GM19467 (cell line): ENCODE measurements at regions not wholly inside any gene's neighbourhood (a gene's known extent, or its start where the extent isn't known, plus 50 kb on each side); places are given as distances from the start of the nearest gene placed in this dataset.

ENCODE experiments used
- ATAC-seq: cut with Tn5 transposase; IDR thresholded peaks from one replicate; pipeline ENCODE4 v1.9.1; 2021; ENCODE audit warnings: mild to moderate bottlenecking, moderate library complexity; ENCODE audit not compliant: unreplicated experiment

- no peak for ATAC-seq
Observed at GRCh38 chr12:98372340-98373024, 142.9 kb upstream of the TMPO start.

GRCh38 chr12:98373025-98373554 lies 142.3 kb upstream of the TMPO start:
- no peak for ATAC-seq

DNA sequence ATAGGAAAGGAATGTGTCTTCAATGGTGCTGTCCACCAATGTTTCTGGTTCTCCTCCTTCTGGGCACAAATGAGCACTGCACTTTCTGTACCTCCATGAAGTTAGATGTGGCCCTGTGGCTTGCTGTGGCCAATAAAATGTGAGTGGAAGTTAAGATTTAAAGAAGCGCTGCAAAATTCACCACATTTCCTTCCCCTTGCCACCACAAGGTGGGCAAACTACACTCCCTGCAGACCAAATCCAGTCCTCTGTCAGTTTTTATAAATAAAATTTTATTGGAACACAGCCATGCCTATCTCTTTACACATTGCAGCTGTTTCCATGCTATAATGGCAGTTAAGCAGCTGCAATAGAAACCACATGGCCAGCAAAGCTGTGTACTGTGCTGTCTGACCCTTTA lies 141.4 kb upstream of the TMPO start:
- no peak for ATAC-seq

- ATAC-seq, result no peak
Observed at GRCh38 chr12:98379106-98379505, 136.3 kb upstream of the TMPO start.

DNA sequence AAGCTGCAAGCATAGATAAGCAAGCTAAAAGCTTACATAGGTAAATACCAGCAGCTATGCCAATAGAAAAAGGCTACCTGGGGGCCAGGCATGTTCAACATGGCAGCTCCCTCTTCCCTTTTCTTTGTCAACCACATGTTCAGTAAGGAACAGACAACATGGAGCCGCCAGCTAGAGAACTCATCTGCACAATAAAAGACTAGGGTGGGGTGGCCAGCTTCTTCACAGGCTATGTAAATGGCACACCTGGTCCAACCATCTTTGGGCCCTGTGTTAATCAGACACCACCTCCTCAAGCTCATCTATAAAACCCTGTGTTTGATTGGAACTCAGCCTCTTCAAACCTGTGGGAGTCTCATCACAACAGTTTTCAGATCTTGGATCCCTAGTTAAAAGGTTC lies 129.7 kb upstream of the TMPO start:
- no peak for ATAC-seq

DNA sequence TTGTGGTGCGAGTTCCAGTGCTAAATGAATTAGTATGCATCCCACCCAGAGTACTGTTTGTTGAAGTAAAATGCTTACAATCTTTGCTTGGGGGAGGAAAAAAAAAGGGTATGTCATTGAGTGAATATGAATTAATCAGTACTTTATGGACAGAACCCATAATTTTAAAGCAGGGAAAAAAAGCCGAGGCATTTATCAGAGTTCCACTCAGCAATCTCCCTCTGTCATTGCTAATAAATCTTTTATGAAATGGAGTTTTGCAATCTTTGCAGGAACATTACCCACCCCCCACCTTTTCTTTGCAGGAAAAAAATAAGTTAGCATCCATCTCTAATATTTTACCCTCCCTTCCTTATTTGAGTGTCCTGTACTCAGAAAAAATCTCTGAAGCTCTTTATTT lies 127.9 kb upstream of the TMPO start:
- ATAC-seq, result no peak

GRCh38 chr12:98388126-98388525 lies 127.3 kb upstream of the TMPO start:
- no peak for ATAC-seq

- ATAC-seq, result no peak
Observed at GRCh38 chr12:98389593-98389992, 125.8 kb upstream of the TMPO start.

- peak; percentile 87 for ATAC-seq
Observed at GRCh38 chr12:98397323-98398105, 117.9 kb upstream of the TMPO start.

- no peak for ATAC-seq
Observed at GRCh38 chr12:98399532-98399931, 115.9 kb upstream of the TMPO start.

DNA sequence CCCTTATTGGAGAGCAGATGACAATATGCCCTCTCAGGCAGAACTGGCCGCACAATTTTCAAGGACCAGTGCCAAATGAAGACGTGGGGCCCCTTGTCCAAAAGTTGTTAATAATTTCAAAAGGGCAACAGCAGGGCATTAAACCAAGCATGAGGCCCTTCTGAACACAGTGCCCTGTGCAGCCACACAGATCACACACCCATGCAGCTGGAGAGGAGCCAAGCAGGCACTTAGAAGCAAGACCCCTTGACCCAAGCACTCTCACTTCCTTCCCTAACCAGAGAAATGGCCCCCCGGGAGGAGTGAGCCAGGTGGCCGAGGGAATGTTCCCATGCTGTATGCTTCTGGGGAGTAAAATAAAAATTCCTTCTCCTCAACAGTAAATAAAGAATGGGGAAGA lies 114.0 kb upstream of the TMPO start:
- ATAC-seq, result no peak

- no peak for ATAC-seq
Observed at GRCh38 chr12:98402091-98402490, 113.3 kb upstream of the TMPO start.

GRCh38 chr12:98402671-98403070 lies 112.7 kb upstream of the TMPO start:
- ATAC-seq, result no peak

DNA sequence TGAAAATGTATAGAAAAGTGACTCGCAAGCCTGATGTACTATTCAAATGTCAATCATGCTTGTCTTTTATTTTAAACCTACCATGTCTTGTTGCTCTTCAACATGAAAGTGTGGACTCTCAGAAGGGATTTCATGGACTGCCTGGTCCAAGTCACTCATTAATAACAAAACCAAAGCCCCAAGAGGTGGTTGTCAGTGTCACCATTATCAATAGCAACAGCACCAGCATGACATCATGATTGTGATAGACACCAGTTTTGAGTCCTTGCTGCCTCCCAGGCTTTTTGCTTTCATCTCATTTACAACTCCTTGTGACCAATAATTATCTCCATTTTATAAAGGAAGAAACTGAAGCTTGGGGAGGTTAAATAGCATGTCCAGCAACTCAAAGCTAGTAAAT lies 112.0 kb upstream of the TMPO start:
- ATAC-seq, result no peak

DNA sequence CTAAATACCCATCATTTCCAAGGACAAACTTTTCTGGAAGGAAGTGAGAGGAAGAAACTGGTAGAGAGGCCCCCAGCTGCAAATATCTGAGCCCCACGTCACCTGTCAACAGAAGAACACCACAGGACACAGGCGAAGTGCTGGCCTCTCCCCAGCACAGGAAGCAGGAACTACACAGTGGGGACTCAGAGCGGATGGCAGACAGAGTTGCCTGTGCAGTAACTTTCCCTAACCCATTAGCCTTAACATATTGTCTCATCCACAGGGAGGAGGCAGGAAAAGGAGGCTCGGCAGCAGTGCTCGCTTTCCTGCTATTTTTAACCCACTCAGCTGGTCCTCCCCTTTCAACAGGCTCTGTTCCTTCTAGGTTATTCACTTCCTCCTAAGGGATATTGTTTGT lies 111.5 kb upstream of the TMPO start:
- ATAC-seq, result no peak

GRCh38 chr12:98405805-98406366 lies 109.5 kb upstream of the TMPO start:
- ATAC-seq, result no peak

DNA sequence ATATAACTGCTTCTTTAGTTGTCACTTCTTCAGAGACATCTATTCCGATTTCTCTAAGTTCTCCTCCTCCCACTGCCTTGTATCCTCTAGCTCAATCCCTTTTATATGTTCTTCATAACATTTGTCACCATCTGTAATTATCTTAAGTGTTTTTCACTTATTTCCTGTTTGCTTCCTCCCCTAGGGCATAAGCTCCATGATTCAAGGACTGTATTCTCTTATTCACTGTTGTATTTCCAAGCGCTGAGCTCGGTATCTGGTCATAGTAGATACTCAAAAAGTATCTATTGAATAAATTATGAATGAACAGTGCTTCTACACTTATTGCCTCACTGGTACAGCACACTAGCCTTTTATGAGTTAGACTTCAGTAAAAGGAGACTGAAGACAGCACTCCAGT lies 109.0 kb upstream of the TMPO start:
- ATAC-seq, result no peak

DNA sequence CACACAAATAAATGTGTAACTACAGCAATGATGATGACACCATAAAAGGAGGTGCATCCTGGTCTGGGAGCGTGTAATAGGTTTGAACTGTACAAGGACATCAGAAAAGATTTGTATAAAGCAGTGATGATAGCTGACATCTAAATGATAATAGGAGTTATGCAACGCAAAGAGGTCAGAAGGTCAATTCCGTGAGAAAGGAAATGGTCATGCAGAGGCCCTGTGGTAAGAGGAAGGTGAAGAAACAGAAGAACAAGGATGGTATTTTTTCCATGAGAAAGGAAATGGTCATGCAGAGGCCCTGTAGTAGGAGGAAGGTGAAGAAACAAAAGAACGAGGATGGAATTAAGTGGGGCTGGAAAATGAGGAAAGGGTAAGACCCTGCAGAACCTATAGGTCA lies 106.7 kb upstream of the TMPO start:
- no peak for ATAC-seq

- ATAC-seq, result no peak
Observed at GRCh38 chr12:98409548-98409947, 105.8 kb upstream of the TMPO start.

DNA sequence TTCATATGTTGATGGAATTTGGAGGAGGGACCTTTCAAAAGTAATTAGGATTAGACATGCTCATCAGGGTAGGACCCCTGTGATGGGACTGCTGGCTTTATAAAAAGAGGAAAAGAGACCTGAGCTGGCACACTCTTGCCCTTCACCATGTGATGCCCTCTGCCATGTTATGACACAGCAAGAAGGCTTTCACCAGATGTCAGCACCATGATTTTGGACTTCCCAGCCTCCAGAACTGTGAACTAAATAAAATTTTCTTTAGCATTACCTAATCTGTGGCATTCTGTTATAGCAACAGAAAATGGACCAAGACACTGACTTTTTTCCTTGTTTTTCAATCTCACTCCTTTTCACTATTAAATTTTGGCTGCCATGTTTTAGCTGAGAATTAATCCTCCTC lies 105.0 kb upstream of the TMPO start:
- no peak for ATAC-seq

DNA sequence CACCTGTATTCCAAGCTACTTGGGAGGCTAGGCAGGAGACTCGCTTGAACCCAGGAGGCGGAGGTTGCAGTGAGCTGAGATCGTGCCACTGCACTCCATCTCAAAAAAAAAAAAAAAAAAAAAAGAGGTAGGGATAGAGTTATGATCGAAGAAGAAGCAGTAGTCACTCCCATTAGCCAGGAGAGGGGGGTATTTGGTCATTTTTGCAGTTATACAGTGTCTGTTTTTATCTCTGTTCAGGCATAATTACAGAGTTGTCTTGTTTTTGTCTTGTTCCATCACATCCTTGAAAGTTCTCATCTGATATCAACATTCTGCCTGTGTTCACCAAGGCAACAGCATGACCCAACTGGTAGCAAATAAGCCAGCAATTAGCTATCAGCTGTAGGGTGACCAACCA lies 98.5 kb upstream of the TMPO start:
- ATAC-seq, result no peak

- ATAC-seq, result no peak
Observed at GRCh38 chr12:98417266-98417665, 98.1 kb upstream of the TMPO start.
